Midbrain (tissue), 1 donor: ENCODE measurements at regions not wholly inside any gene's neighbourhood (a gene's known extent, or its start where the extent isn't known, plus 50 kb on each side); places are given as distances from the start of the nearest gene placed in this dataset.
A peak's percentile ranks its signal among the peaks of the same experiment; 100 is the strongest.

Experiments used
- DNase-seq: peaks from one replicate; lab custom pipeline; 2025; lab: John Stamatoyannopoulos, UW

- no peak for DNase-seq
Observed at GRCh38 chr3:117128133-117128532, 418.6 kb downstream of the TUSC7 start.

GRCh38 chr3:117128872-117129271, 419.3 kb downstream of the TUSC7 start:
- DNase-seq: no peak

DNA sequence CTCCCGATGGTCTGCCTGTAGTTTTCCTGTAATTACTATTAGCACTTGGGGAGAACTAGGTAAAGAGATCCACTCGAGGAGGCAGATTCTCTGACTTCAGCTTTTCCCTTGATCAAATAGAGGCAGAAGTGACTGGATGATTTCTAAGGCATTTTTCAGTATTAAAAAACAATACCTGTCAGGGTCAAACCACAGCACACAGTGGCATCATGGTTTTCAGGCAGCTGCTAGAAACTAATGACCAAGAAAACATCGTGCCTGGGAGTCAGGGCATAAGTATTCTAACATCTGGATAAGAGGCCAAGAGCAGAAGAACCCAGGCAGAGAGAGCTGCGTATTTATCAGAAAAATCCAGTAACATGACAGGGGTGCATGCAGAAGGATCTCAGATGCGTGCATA, 419.9 kb downstream of the TUSC7 start:
- no peak for DNase-seq

- no peak for DNase-seq
Observed at GRCh38 chr3:117130222-117130621, 420.6 kb downstream of the TUSC7 start.

- DNase-seq: no peak
Observed at GRCh38 chr3:117131259-117131658, 421.7 kb downstream of the TUSC7 start.

DNA sequence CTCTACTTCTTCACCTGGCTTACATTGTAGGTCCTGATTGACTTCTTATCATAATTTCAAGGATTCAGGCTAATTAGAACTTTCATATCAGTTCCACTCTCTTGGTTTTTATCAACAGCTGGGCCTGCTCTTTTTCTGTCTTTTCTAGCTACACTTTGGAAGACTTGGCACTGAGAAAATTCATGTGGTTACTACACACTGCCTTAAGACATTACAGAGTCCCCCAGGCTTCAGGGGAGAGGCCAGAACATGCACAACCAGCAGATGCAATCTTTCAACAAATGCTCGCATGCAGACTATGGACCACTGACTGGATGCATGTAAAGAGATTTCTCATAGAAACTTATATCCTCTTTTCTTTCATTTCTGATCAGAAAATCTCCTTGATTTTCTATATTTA, 423.5 kb downstream of the TUSC7 start:
- DNase-seq: no peak

GRCh38 chr3:117135207-117135606, 425.6 kb downstream of the TUSC7 start:
- no peak for DNase-seq

DNA sequence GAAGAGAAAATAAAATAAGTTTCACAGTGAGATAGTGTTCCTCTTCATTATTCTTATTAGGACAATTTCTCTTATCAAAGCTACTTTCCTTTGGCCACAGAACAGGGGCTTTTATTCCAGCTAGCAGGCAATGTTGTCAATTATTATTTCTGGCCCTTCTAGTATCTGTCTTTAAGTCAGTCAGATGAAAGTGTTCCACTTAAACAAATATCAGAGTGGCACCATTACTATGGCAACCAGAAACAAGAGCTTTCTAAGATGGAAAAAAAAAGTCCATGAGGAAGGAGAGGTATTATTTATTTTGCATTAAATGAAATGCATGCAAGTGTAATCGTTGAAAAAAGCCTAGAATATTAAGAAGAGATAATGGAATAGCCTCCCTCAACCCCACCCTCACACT, 426.4 kb downstream of the TUSC7 start:
- DNase-seq: no peak

DNA sequence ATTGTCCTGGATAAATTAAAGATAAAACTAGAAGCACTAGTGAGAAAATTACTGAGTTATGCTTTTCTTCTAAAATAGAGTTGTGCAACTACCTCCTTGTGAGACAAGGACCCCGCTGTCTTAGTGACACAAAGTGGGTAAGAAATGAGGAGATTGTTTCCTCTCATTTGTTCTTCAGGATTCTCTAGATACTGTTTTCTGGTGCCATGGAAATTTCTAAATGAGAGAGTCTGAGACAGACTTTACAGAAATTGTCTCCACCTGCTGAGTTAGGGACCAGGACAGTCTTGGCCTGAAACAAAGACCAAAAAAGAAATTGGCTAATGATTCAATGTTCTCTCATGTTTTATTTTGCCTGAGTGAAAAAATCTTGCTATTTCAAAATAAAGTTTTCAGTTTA, 427.5 kb downstream of the TUSC7 start:
- peak; percentile 49 for DNase-seq

DNA sequence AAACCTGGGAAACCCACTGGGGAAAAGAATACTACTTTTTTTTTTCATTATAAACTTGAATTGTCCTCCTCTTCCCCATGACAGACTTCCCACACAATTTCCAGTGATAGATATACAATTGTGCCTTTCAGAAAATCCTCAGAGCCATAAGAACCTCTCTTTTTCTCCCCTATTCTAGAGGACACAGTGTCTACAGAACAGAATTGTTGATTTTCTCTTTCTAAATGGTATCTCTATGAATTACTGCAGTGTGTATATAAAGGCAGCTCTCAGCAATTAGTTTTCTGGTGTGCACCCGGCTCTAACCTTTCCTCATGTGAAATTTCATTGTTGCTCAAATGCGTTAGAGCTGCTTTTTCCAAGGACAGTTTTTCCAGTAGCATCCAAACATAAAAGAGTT, 430.1 kb downstream of the TUSC7 start:
- no peak for DNase-seq

DNA sequence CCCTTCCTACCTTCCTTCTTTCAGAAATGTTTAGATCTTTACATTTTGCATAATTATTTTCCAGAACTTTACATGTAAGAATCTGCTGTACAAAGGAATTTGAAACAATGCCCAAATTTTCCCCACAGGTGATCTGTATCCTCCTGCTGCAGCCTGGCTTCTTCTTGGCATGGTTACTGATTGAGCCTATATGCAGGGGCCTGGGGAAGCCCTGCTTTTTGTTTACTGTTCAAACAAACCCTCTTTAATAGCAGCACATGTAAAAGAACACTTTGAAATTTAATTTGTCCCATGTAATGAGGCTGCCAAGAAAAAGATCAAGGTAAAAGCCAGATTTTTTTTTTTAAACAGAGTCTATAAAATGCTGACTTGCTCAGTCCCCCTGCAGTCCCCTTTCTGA, 432.2 kb downstream of the TUSC7 start:
- no peak for DNase-seq

GRCh38 chr3:117144853-117145252, 435.3 kb downstream of the TUSC7 start:
- DNase-seq: no peak

DNA sequence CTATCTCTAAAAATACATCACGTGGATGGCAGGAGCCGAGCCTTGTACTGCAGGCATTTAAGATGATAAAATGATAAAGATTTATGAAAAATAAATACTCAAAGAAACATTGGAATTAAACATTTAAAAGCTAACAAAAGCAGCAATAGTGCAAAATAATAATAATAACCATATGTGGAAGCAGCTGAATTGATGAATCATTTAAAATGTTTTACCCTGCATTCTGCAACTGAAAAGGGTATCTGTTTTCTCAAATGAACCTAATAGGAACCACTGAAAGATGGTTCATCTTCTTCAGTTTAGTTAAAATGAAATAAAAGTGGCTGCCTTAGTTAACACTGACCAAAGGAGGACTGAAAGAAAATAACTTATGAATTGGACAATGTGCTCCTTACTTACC, 436.1 kb downstream of the TUSC7 start:
- no peak for DNase-seq

GRCh38 chr3:117146571-117146970, 437.0 kb downstream of the TUSC7 start:
- DNase-seq: no peak

- no peak for DNase-seq
Observed at GRCh38 chr3:117149584-117149983, 440.0 kb downstream of the TUSC7 start.

DNA sequence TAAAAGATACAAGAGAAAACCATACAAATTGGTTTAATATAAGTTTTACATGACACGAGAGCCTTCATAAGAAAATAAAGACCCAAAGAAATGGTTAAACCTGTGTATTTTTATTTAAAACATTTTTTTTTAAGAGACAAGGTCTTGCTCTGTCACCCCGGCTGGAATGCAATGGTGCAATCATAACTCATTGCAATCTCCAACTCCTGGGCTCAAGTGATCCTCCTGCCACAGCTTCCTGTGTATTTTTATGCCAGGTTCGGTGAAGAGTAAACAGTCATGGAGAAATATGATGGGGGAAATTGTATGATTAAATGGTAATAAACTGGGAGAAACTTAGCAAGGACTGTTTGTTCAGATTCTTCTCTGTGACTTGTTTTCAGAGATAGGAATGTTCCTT, 441.0 kb downstream of the TUSC7 start:
- no peak for DNase-seq

DNA sequence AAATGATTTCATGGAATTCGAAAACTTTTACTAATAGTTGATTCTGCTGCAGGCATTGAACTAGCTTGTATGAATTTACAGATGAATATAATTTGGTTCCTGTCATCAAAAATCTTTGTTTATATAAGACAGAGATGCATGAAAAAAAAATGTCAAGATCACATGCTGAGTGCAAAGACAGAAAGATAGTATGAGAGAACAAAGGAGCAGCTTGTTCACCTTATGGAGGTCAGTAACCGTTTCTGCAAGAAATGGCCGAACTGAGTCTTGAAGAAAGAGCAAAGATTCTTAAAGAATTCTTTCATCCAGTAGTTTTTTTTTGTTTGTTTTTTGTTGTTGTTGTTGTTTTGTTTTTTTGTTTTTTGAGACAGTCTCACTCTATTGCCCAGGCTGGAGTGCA, 450.6 kb downstream of the TUSC7 start:
- no peak for DNase-seq

DNA sequence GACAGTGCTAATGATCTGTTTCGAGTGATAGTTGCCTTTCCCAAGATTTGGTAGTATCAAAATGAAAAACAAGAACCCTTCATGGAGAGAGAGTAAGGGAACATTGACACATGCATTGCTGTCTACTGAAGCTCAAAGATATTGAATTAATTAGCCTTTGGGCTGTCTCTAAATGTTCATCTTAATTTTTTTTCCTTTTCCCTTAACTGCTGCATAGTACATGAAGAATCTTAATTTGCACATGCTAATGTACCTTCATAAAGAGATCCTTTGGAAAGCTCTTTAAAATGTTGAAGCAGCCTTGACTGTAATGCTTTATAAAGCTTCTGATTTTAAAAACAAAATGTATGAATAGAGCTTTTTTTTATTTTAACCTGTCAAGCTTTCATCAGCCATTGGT, 452.2 kb downstream of the TUSC7 start:
- DNase-seq: no peak

DNA sequence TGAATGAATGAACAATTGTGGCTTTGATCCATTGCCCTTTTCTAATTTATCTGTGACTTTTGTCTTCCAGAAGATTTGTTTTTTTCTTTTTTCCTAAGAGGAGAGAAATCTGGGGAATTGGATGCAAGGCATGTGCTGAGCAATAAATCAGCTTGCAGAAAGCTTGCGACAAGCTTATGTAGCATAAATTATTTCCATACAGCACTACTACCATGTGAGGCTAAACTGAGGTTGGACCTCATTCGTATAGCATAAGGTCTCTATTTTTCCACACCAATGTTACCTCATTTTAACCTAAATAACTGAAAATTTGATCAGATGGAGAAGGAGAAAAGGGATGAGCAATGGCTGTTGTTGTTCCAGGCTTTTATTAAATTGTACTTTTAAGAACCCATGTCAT, 455.6 kb downstream of the TUSC7 start:
- DNase-seq: no peak

- DNase-seq: no peak
Observed at GRCh38 chr3:117165601-117166051, 456.0 kb downstream of the TUSC7 start.

GRCh38 chr3:117168896-117169295, 459.3 kb downstream of the TUSC7 start:
- DNase-seq: no peak

DNA sequence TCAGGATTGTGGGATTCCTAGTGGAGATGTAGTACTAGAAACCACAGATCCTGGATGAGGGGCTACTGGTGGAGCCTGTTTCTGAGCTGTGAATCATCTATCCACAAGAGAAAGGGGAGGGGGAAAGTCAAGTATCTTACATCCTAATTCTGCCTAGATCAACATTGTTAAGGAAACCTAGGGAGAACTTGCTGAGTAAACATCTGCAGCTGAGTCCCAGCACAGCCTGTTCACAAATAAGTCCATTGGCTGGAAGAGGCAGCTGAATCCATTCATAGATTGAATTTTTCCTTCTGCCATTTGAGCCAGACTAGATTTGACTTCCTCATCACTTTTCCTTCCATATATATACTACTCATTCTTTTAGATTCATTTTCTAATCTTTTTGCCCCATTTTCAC, 460.5 kb downstream of the TUSC7 start:
- no peak for DNase-seq

- DNase-seq: no peak
Observed at GRCh38 chr3:117171124-117171523, 461.5 kb downstream of the TUSC7 start.

GRCh38 chr3:117172426-117172825, 462.8 kb downstream of the TUSC7 start:
- no peak for DNase-seq

GRCh38 chr3:117181222-117181621, 471.6 kb downstream of the TUSC7 start:
- no peak for DNase-seq
